SU-DHL-6 (cell line): ENCODE measurements at regions not wholly inside any gene's neighbourhood (a gene's known extent, or its start where the extent isn't known, plus 50 kb on each side); places are given as distances from the start of the nearest gene placed in this dataset.

Source experiments
- H2AFZ ChIP-seq: fragments of 200-600 bp; sonication (generic); 2 replicates; pipeline ENCODE4 v1.6.1; 2014; ENCODE audit warnings: low read depth, mild to moderate bottlenecking, moderate library complexity, mixed read lengths, antibody characterized with exemption, low read length; ENCODE audit not compliant: severe bottlenecking
- H3F3A ChIP-seq: fragments of 200-600 bp; shearing (Covaris generic); 2 replicates; pipeline ENCODE4 v1.6.0; 2016; ENCODE audit warnings: antibody characterized with exemption, mild to moderate bottlenecking; ENCODE audit not compliant: insufficient read depth
- H3K27ac ChIP-seq: fragments of 200-600 bp; sonication (generic); 2 replicates; pipeline ENCODE4 v1.5.1; 2016; ENCODE audit warnings: low read depth, mild to moderate bottlenecking, low read length, moderate library complexity, mixed read lengths
- H3K27me3 ChIP-seq: fragments of 200-600 bp; sonication (generic), shearing (Covaris generic); 2 replicates; pipeline ENCODE4 v1.6.0; 2014; ENCODE audit warnings: mild to moderate bottlenecking, low read length
- H3K36me3 ChIP-seq: fragments of 200-600 bp; sonication (generic); 2 replicates; pipeline ENCODE4 v1.6.1; 2014; ENCODE audit warnings: mild to moderate bottlenecking, low read length, mixed read lengths
- H3K4me2 ChIP-seq: fragments of 300-600, 200-600 bp; shearing (Covaris generic), sonication (generic); 2 replicates; pipeline ENCODE4 v1.6.0; 2014; ENCODE audit warnings: low read length, low read depth, mild to moderate bottlenecking; ENCODE audit not compliant: poor library complexity, severe bottlenecking
- H3K4me3 ChIP-seq: fragments of 200-600 bp; sonication (generic); 2 replicates; pipeline ENCODE4 v1.5.1; 2014; ENCODE audit warnings: antibody characterized with exemption, low read length, mild to moderate bottlenecking, mixed read lengths; ENCODE audit not compliant: insufficient read depth, poor library complexity, severe bottlenecking
- H3K79me2 ChIP-seq: fragments of 200-600 bp; sonication (generic); 2 replicates; pipeline ENCODE4 v1.6.1; 2014; ENCODE audit warnings: mild to moderate bottlenecking, low read length, moderate library complexity; ENCODE audit not compliant: insufficient read depth
- H3K9ac ChIP-seq: fragments of 200-600 bp; sonication (generic); 2 replicates; pipeline ENCODE4 v1.7.0; 2014; ENCODE audit warnings: mild to moderate bottlenecking, low read length
- H3K9me2 ChIP-seq: fragments of 200-600 bp; sonication (generic); replicated peaks from 2 replicates; pipeline ENCODE4 v1.6.1; 2014; ENCODE audit warnings: low read length; ENCODE audit not compliant: insufficient read depth
- H3K9me3 ChIP-seq: fragments of 200-600 bp; sonication (generic); 2 replicates; pipeline ENCODE4 v1.6.1; 2014; ENCODE audit warnings: low read length, mixed read lengths; ENCODE audit not compliant: insufficient read depth
- H4K20me1 ChIP-seq: fragments of 200-600 bp; sonication (generic); 2 replicates; pipeline ENCODE4 v1.6.1; 2014; ENCODE audit warnings: low read depth, mild to moderate bottlenecking, antibody characterized with exemption, low read length, moderate library complexity, mixed read lengths
- EZH2phosphoT487 ChIP-seq: fragments of 200-600 bp; sonication (generic), shearing (Covaris generic); conservative IDR thresholded peaks from 2 replicates; pipeline ENCODE4 v1.6.1; 2018; ENCODE audit warnings: mild to moderate bottlenecking, antibody characterized with exemption, low read length, moderate library complexity, mixed read lengths
- TF ChIP-seq, protein P1 (sequence below): fragments of 200-600 bp; sonication (generic); IDR thresholded peaks from one replicate; pipeline ENCODE4 v1.5.1; 2017; ENCODE audit warnings: antibody characterized with exemption, mild to moderate bottlenecking, low read length, moderate library complexity; ENCODE audit not compliant: insufficient read depth, poor library complexity, severe bottlenecking

DNA sequence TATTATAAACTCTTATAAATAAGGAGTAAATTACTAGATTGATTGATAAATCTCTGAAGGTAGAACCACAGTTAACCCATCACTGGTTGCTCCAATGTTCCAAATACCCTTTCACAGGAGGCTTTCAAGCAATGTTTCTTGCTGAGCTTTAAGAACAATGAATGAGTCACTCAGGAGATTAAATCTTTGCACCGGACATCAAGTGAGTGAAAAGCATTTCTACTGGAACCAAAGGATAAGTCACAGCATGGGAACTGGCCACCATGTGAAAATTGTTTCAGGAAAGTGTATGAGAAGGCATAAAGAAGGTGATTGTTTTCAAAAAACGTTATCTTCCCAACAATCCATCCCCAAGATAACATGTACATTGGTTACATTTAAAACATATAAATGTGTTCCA, 90.6 kb downstream of the CNTN3 start:
- H2AFZ ChIP-seq = no peak overlapping the region
- no peak for TF ChIP-seq EZH2phosphoT487
- no peaks in the 10 kb centered on the region for H3K36me3 ChIP-seq

DNA sequence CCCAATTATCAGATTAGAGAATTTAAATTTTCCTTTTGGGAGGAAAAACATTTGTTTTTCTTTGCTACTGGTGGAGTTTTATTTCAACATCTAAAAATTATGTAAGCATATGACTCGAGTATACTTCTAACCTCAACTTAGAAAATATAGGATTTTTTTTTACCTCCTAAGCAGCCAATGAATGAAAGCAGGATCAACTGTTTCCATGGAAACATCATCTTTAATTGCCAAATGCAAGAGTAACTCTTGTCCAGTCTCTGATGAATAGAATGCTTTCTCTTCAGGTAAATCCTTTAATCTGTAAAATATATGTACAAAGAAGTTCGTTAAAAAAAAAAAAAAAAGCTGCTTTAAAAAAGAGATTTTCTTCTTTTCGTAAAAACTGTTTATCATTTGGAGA, 93.6 kb downstream of the CNTN3 start:
- Histone ChIP-seq H3F3A (no peaks in the 10 kb centered on the region), H3K9me2 (no peaks in the 10 kb centered on the region), H3K27me3 (no peaks in the 10 kb centered on the region), H3K36me3 (no peaks in the 10 kb centered on the region), H3K9me3 (no peaks in the 10 kb centered on the region), H3K79me2 (no peaks in the 10 kb centered on the region), H3K9ac (no peak overlapping the region), H4K20me1 (no peaks in the 10 kb centered on the region), H3K4me2 (no peak overlapping the region), H2AFZ (no peak overlapping the region), H3K27ac (no peak overlapping the region), H3K4me3 (no peak overlapping the region)
- TF ChIP-seq EZH2phosphoT487 = no peak
- TF ChIP-seq, protein P1, sequence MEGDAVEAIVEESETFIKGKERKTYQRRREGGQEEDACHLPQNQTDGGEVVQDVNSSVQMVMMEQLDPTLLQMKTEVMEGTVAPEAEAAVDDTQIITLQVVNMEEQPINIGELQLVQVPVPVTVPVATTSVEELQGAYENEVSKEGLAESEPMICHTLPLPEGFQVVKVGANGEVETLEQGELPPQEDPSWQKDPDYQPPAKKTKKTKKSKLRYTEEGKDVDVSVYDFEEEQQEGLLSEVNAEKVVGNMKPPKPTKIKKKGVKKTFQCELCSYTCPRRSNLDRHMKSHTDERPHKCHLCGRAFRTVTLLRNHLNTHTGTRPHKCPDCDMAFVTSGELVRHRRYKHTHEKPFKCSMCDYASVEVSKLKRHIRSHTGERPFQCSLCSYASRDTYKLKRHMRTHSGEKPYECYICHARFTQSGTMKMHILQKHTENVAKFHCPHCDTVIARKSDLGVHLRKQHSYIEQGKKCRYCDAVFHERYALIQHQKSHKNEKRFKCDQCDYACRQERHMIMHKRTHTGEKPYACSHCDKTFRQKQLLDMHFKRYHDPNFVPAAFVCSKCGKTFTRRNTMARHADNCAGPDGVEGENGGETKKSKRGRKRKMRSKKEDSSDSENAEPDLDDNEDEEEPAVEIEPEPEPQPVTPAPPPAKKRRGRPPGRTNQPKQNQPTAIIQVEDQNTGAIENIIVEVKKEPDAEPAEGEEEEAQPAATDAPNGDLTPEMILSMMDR = no peak

More for the DNA sequence above, 90.6 kb downstream of the CNTN3 start:
- H3K79me2 ChIP-seq = no peaks in the 10 kb centered on the region
- no peak overlapping the region for H3K27ac ChIP-seq
- no peaks in the 10 kb centered on the region for H3K27me3 ChIP-seq
- no peak overlapping the region for H3K9ac ChIP-seq
- no peaks in the 10 kb centered on the region for H3K9me3 ChIP-seq
- no peaks in the 10 kb centered on the region for H4K20me1 ChIP-seq
- H3K4me2 ChIP-seq = no peak overlapping the region
- no peak overlapping the region for H3K4me3 ChIP-seq
- no peaks in the 10 kb centered on the region for H3F3A ChIP-seq
- no peaks in the 10 kb centered on the region for H3K9me2 ChIP-seq

DNA sequence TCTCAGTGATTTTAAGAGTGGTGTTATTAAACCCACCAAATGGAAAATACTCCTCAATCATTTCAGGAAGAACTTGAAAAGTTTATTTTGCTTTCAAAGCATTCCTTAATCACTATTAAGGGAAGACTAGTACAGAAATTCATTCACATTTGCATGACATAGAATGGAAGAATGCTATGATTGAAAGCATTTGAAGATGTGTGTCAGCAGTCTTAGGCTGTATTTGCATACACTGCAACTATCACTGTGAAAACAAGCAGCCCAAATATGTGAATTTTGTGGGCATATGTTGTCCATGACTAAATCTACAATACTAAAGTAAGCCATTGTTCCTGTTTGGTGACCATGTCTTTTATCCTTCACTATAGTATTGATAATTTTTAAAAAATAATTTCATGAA, 95.8 kb downstream of the CNTN3 start:
- no peaks in the 10 kb centered on the region for H3K27me3 ChIP-seq
- no peaks in the 10 kb centered on the region for H3K36me3 ChIP-seq
- no peak overlapping the region for H3K4me2 ChIP-seq
- no peak for TF ChIP-seq EZH2phosphoT487
- TF ChIP-seq, protein P1 = no peak
- no peak overlapping the region for H3K4me3 ChIP-seq
- H3K27ac ChIP-seq = no peak overlapping the region
- no peaks in the 10 kb centered on the region for H4K20me1 ChIP-seq
- H2AFZ ChIP-seq = no peak overlapping the region
- no peaks in the 10 kb centered on the region for H3K9me2 ChIP-seq
- H3K9ac ChIP-seq = no peak overlapping the region
- no peaks in the 10 kb centered on the region for H3K79me2 ChIP-seq
- H3K9me3 ChIP-seq = no peaks in the 10 kb centered on the region
- H3F3A ChIP-seq = no peaks in the 10 kb centered on the region

DNA sequence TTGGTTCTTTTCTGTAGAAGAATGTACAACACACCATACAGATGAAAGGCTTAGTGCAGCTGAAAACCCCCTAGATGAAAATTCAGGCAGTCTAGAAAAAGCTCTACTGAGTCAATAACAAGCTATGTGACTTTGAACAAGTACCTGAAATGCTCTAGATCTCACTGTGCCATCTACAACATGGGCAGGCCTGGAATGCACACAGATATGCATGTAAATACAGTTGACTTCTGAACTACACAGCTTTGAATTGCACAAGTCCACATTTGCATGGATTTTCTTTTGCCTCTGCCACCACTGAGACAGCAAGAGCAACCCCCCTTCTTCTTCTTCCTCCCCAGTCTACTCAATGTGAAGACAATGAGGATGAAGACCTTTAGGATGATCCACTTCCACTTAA, 98.4 kb downstream of the CNTN3 start:
- H3K4me3 ChIP-seq = no peak overlapping the region
- H3K9me2 ChIP-seq = no peaks in the 10 kb centered on the region
- H3K4me2 ChIP-seq = no peak overlapping the region
- H3K79me2 ChIP-seq = no peaks in the 10 kb centered on the region
- H3K27me3 ChIP-seq = no peaks in the 10 kb centered on the region
- H2AFZ ChIP-seq = no peak overlapping the region
- H3K9ac ChIP-seq = no peak overlapping the region
- H3K36me3 ChIP-seq = no peaks in the 10 kb centered on the region
- TF ChIP-seq, protein P1 = no peak
- TF ChIP-seq EZH2phosphoT487 = no peak
- H3K9me3 ChIP-seq = no peaks in the 10 kb centered on the region
- H3K27ac ChIP-seq = no peak overlapping the region
- H3F3A ChIP-seq = no peaks in the 10 kb centered on the region
- H4K20me1 ChIP-seq = no peaks in the 10 kb centered on the region
